ENCODE measurements at regions not wholly inside any gene's neighbourhood (a gene's known extent, or its start where the extent isn't known, plus 50 kb on each side); places are given as distances from the start of the nearest gene placed in this dataset.
"Not testable (repeated sequence)": the region's sequence is repeated elsewhere in the genome, so short reads cannot be mapped to it uniquely, and the experiment has no call there.

DNA sequence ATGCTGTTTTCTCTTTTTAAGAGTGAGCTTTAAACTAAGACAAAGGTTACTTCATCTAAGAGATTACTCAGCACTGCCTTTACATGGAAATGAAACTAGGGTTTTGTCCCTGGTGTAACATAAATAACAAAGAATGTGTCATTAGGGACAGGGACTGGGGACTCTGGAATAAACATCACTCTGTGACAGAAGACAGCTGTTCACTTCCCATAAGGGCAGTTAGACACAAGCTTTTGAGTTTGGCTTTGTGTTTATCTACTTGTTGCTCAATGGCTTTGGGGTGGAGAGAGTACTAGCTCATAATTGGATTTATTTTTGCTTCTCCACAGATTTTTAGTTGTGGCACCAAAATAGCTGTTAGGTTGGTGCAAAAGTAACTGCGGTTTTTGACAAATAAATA is 154.5 kb downstream of the OR4C45 start:
- TF ChIP-seq, protein P1, sequence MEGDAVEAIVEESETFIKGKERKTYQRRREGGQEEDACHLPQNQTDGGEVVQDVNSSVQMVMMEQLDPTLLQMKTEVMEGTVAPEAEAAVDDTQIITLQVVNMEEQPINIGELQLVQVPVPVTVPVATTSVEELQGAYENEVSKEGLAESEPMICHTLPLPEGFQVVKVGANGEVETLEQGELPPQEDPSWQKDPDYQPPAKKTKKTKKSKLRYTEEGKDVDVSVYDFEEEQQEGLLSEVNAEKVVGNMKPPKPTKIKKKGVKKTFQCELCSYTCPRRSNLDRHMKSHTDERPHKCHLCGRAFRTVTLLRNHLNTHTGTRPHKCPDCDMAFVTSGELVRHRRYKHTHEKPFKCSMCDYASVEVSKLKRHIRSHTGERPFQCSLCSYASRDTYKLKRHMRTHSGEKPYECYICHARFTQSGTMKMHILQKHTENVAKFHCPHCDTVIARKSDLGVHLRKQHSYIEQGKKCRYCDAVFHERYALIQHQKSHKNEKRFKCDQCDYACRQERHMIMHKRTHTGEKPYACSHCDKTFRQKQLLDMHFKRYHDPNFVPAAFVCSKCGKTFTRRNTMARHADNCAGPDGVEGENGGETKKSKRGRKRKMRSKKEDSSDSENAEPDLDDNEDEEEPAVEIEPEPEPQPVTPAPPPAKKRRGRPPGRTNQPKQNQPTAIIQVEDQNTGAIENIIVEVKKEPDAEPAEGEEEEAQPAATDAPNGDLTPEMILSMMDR (conservative IDR thresholded peaks at IDR 0.05): no peak
- TF ChIP-seq ZFX (IDR thresholded peaks at IDR 0.05): no peak
- H3K27ac ChIP-seq: no peak overlapping the region

DNA sequence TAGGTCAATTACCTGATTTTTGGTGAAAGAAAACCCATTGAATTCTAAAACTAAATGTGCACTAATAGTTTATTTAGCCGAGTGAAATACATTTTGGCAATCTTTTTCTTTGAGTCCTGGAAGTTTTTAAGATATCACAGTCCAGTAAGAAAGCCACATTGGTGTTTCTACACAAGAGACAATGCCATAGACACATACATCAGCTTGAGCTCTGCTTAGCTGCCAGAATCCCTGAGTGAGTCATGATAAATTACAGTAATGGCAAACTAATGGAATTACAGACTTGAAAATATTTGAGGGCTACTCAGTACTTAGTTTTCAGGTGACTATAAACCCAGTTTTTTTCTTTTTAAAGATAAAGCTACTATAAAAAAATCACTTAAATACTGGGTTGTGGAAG is 155.4 kb downstream of the OR4C45 start:
- TF ChIP-seq ZFX (IDR thresholded peaks at IDR 0.05): no peak
- TF ChIP-seq, protein P1 (conservative IDR thresholded peaks at IDR 0.05): no peak

DNA sequence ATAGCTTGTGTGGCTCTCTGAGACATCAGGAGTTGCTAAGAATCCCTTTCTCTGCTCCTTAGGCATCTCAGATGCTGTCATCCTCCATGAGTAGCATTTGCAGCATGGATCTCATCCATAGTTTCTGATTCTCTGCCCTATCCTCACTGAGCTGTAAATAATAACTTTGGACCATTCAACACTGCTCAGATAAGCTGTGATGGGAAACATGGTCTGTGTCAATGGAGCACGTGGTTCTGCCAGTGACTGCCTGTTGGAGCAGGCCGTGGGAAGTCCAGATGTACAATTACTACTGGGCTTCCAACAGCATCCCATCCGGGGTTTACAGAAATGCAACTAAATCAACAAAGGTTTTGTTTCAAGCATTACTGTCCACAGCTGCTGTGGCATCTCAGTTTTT is 160.1 kb downstream of the OR4C45 start:
- no peak overlapping the region for H3K27ac ChIP-seq
- TF ChIP-seq, protein P1 (conservative IDR thresholded peaks at IDR 0.05): no peak
- TF ChIP-seq ZFX (IDR thresholded peaks at IDR 0.05): no peak

More for the DNA sequence above, 155.4 kb downstream of the OR4C45 start:
- no peak overlapping the region for H3K27ac ChIP-seq

DNA sequence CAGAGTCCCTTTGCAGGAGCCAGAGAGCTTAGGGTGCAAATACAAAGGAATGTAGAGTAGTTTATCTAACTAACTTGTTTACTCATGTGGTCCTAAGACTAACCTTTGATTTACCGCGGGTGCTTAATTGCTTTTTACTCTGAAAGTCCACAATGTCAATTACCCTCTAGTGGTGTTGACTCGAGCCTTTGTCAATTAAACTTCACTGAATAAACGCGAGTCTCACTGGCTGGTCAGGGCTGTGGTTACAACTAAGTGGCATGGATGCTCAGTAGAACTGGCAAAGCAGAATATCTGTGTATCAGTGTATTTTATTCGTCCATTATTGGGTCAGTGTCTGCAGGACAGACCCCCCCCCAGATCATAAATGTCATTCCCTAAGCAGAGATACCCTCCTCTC is 181.7 kb downstream of the OR4C45 start:
- no peak overlapping the region for H3K27ac ChIP-seq
- TF ChIP-seq, protein P1 (conservative IDR thresholded peaks at IDR 0.05): no peak
- no peak for TF ChIP-seq ZFX (IDR thresholded peaks at IDR 0.05)

DNA sequence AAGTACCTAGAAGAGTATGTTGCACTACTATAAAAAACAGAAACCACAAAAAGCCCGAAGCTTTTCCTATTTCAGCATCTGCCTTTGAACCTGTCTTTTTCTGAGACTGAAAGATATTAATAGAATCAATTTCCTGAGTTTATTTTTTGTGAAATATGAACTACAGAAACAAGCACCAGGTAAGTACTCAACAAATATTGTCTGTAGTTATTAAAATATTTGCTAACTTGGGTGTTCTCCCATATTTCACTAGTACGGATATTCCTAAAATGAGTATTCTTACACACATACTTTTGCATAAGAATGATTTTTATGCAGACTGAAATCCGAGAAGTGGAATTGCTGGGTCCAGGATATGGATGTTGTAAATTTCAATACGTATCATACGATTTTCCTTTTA is 188.0 kb downstream of the OR4C45 start:
- H3K27ac ChIP-seq: no peak overlapping the region
- TF ChIP-seq, protein P1 (conservative IDR thresholded peaks at IDR 0.05): no peak
- TF ChIP-seq ZFX (IDR thresholded peaks at IDR 0.05): no peak

DNA sequence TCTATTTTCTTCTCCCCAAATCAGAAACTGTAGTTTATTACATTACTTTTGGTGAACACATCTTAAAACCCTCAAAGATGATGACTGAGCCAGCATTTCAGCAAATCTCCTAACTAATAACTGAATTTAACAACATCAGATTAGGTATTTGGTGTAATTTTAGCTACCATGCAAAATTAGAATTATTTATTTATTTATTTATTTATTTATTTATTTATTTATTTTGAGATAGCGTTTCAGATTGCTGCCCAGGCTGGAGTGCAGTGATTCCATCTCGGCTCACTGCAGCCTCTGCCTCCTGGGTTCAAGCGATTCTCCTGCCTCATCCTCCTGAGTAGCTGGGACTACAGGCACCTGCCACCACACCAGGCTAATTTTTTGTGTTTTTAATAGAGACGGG is 205.7 kb downstream of the OR4C45 start:
- H3K27ac ChIP-seq: not testable (repeated sequence)

DNA sequence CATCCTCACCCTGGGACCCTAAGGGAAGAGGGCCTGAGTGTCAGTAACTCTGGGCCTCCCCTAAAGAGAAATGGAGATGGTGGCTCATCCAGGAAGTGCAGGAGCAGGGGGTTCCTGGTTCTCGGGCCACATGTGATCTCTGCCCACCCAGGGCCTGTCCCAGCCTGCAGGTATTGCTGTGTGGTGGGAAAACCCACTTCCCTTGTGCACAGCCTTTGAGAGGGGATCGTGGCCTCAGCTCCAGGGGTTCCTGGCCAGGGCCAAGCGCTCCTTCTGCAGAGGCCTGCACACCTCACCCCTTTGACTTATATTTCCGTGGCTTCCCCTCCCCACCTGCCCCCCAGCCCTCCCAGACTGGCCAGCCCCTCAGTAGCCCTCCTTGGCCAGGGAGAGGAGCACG is 213.5 kb downstream of the OR4C45 start:
- no peak overlapping the region for H3K27ac ChIP-seq
- TF ChIP-seq, protein P1 (conservative IDR thresholded peaks at IDR 0.05): no peak
- no peak for TF ChIP-seq ZFX (IDR thresholded peaks at IDR 0.05)

DNA sequence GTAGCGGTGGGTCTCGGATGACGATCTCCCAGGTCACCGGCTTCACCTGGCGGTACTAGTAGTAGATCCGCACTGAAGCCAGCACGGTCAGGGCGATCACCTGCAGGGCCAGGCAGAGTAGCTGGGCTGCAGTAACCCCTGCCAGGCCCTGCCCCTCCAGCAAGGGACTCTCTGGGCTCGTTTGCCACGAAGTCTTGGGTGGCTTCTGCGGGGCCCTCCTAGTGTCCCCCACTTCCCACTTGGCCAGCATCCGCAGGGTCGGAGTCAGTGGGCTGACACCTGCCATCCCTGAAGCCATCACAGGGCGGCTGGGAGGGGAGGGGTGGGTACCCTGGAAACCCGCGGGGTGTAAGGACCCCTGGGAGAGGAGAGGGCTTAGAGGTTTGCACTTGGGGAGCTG is 214.0 kb downstream of the OR4C45 start:
- TF ChIP-seq ZFX (IDR thresholded peaks at IDR 0.05): no peak
- TF ChIP-seq, protein P1 (conservative IDR thresholded peaks at IDR 0.05): no peak
- H3K27ac ChIP-seq: no peak overlapping the region
